ENCODE measurements at regions not wholly inside any gene's neighbourhood (a gene's known extent, or its start where the extent isn't known, plus 50 kb on each side); places are given as distances from the start of the nearest gene placed in this dataset.

GRCh38 chr12:27151479-27151878 is 69.1 kb upstream of the C12orf71 start:
- Histone ChIP-seq H3K4me1 (ENCODE audit: insufficient read depth, low read length) (no peaks in the 10 kb centered on the region), H3K9ac (ENCODE audit: insufficient read depth, low read depth, low read length) (no peak overlapping the region), H3K4me3 (replicated peaks in 1 of 3; ENCODE audit: insufficient read depth in 1 of 3, low read depth in 2 of 3, low read length in 3 of 3) (no peak overlapping the region), H2AFZ (ENCODE audit: low read length) (no peak overlapping the region), H3K27ac (ENCODE audit: extremely low read length, insufficient read depth, low read length) (no peak overlapping the region), H3K4me2 (ENCODE audit: low read depth, low read length) (no peak overlapping the region), H3K36me3 (replicated peaks in 1 of 2; ENCODE audit: control insufficient read depth in 1 of 2, insufficient read depth in 2 of 2, low read length in 2 of 2) (no peaks in the 10 kb centered on the region), H3K9me3 (ENCODE audit: low read length) (no peaks in the 10 kb centered on the region), H3K79me2 (ENCODE audit: insufficient read depth, low read length) (no peaks in the 10 kb centered on the region), H4K20me1 (ENCODE audit: insufficient read depth, low read length) (no peaks in the 10 kb centered on the region), H3K27me3 (ENCODE audit: control insufficient read depth in 1 of 2, insufficient read depth in 2 of 2, low read length in 2 of 2) (no peaks in the 10 kb centered on the region)
- POLR2A ChIA-PET, result no interaction called here
- FAIRE-seq, result no peak
- no peak for DNase-seq (ENCODE audit: low spot score)
- no peak for ATAC-seq
- intact Hi-C loops (cut with micrococcal nuclease; ENCODE audit: unreplicated experiment), result no loop called here
- in situ Hi-C loops (cut with HindIII; ENCODE audit: extremely low pct_ligation_motif_present, low pct_unique_long_range_greater_than_20kb), result no loop called here
- CTCF ChIA-PET (ENCODE audit: low intra/inter-chr PET ratio, low total read pairs), result no interaction called here
- WGBS (ENCODE audit: low lambda C conversion rate), result 23% methylated on average over 3 of the region's 3 CpGs
- no TSS peak for BruUV-seq (replicated peaks)
- no peak for TF ChIP-seq ZNF713 (CRISPR knock-in tag; IDR thresholded peaks at IDR 0.05)
- no peak for TF ChIP-seq BCLAF1 (IDR thresholded peaks at IDR 0.05)
- no peak for TF ChIP-seq ZNF33B (CRISPR knock-in tag; IDR thresholded peaks at IDR 0.05)
- no peak for TF ChIP-seq HINFP (CRISPR knock-in tag; IDR thresholded peaks at IDR 0.05; ENCODE audit: low read depth)
- TF ChIP-seq ZEB1 (IDR thresholded peaks at IDR 0.05; ENCODE audit: insufficient replicate concordance, low read depth), result no peak
- TF ChIP-seq SP140L (CRISPR knock-in tag; IDR thresholded peaks at IDR 0.05; ENCODE audit: borderline replicate concordance), result no peak
- TF ChIP-seq NFRKB (IDR thresholded peaks at IDR 0.05), result no peak
- no peak for TF ChIP-seq ZNF30 (CRISPR knock-in tag; IDR thresholded peaks at IDR 0.05)
- TF ChIP-seq GATA4 (IDR thresholded peaks at IDR 0.05; ENCODE audit: borderline replicate concordance, low read depth), result no peak
- no peak for TF ChIP-seq ZC3H13 (CRISPR knock-in tag; IDR thresholded peaks at IDR 0.05)
- TF ChIP-seq JUNB (CRISPR knock-in tag; IDR thresholded peaks at IDR 0.05; ENCODE audit: borderline replicate concordance), result no peak
- TF ChIP-seq ZFP90 (CRISPR knock-in tag; IDR thresholded peaks at IDR 0.05; ENCODE audit: borderline replicate concordance), result no peak
- TF ChIP-seq ZNF841 (CRISPR knock-in tag; IDR thresholded peaks at IDR 0.05; ENCODE audit: borderline replicate concordance), result no peak
- no peak for TF ChIP-seq ZFP91 (CRISPR knock-in tag; IDR thresholded peaks at IDR 0.05; ENCODE audit: borderline replicate concordance)
- TF ChIP-seq GLMP (CRISPR knock-in tag; IDR thresholded peaks at IDR 0.05; ENCODE audit: borderline replicate concordance), result no peak
- no peak for TF ChIP-seq SRY (CRISPR knock-in tag; IDR thresholded peaks at IDR 0.05)
- no peak for TF ChIP-seq ZNF770 (CRISPR knock-in tag; IDR thresholded peaks at IDR 0.05)
